GM21619 (cell line): ENCODE measurements at regions not wholly inside any gene's neighbourhood (a gene's known extent, or its start where the extent isn't known, plus 50 kb on each side); places are given as distances from the start of the nearest gene placed in this dataset.

Experiments used
- ATAC-seq: cut with Tn5 transposase; IDR thresholded peaks from one replicate; pipeline ENCODE4 v1.9.1; 2021; ENCODE audit not compliant: unreplicated experiment

- ATAC-seq: no peak
Measured at GRCh38 chr7:79877874-79878465, 256.7 kb upstream of the GNAI1 start.

DNA sequence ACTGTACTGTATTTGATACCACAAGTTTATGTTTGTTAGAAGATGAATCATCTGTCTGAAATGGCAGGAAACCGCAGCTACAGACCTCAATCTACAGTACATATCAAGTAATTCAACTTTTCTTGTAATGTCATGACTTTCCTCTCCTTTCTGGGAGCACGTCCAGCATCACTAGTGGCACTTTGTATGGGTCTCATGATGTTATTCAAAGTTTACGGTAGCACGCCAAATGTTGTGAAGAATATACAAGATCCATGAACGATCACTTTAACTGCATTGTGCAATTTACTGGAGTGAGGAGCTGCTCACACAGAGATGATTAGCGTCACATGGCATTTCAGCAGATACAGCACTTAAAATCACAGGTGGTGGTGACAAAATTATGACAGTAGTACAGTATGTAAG is 257.8 kb upstream of the GNAI1 start:
- no peak for ATAC-seq

DNA sequence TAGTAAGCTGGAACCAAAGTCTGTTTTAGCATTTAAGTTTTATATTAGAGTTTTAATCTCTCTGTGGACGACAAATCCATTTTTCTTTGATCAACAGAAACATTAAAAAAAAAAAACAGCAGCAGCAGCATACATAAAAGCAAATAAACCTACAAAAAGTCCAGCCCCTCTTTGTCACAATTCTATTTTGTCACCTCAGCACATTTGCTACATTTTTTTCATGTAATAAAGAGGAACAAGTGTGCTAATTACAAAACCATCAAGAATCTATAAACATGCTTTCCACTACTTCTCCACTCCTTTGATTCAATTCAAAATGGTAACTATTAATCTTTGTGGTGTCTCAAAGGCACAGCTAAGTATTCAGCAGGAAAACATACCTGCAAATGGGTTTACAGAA is 259.8 kb upstream of the GNAI1 start:
- no peak for ATAC-seq

GRCh38 chr7:79872176-79872575 is 262.5 kb upstream of the GNAI1 start:
- ATAC-seq: no peak

DNA sequence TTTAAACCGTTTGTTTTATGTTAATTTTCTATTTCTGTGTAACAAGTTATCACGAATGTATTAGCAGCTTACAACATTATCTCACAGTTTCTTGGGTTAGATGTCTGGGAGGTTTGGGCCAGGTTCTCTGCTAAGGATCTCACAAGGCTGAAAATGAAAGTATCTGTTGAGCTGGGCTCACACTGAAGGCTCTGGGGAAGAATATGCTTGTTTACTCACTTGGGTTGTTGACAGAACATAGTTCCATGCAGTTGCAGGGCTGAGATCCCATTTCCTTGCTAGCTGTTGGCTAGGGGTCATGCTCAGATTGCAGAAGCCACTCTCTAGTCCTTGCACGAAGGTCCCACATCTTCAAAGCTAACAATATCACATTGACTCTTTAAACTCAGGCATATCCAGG is 266.6 kb upstream of the GNAI1 start:
- no peak for ATAC-seq

- ATAC-seq: no peak
Measured at GRCh38 chr7:79862447-79863210, 272.0 kb upstream of the GNAI1 start.

GRCh38 chr7:79855172-79855571 is 279.5 kb upstream of the GNAI1 start:
- no peak for ATAC-seq

- ATAC-seq: no peak
Measured at GRCh38 chr7:79854621-79855020, 280.0 kb upstream of the GNAI1 start.

DNA sequence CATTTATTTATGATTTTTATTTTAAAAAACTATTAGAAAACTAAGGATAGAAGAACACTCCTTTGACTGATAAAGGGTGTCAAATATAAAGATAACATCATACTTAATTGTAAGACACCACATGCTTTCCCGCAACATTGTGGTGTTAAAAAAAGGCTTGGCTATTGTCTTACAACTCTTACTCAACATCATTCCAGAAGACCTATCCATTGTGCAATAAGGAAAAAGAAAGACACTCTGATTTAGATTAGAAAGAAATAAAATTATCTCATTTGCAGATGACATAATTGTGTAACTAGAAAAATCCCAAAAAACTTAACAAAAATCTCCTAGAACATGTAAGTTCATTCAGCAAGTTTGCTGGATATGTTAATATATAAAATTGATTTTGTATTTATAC is 296.7 kb upstream of the GNAI1 start:
- ATAC-seq: no peak

GRCh38 chr7:79833616-79834015 is 301.0 kb upstream of the GNAI1 start:
- ATAC-seq: no peak

DNA sequence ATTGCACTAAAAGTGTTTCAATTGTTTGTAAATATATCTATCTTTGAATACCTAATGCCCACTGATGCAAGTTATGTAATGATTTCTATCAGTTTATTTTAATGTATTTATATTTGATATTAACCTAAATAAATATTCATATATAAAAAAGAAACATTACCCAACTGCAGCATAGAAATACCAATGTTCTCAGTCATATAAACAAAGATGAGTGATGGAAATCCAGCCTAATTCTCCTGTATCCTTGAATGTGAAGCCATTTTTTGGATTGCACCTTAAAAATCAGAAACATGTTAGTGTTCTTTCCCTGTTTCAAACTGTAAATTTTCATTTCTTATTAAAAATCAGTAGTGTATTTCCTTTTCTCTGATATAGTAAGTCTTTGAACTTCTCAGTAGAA is 305.8 kb upstream of the GNAI1 start:
- ATAC-seq: no peak

DNA sequence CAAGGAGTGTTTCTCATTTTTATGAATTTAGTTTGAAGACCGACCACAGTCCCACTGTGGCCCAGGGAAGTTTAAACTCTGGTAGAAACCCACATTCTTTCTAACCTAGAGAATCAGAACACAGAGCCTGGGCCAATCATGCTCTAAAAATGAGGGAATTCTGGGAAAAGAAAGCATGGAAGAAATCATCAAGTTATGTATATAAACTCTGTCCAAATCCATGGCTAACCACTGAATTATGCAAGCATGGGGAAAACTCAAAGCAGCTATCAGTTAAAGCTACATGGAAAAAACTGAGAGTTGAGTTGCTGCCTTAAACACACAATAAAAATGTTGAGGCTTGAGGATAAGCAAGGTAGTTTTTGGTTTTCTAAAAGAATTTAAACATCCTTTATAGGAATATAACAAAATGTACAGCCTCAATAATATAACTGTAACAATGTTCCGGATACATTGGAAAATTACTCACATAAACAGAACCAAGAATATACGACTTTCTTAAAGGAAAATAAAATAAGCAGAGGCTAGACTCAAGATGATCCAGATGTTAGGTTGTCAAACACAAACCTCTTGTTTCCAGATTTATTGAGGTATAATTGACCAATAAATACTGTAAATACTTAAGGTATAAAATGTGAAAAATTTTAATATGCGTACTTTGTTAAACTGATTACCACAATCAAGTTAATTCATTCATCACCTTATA is 311.2 kb upstream of the GNAI1 start:
- no peak for ATAC-seq

DNA sequence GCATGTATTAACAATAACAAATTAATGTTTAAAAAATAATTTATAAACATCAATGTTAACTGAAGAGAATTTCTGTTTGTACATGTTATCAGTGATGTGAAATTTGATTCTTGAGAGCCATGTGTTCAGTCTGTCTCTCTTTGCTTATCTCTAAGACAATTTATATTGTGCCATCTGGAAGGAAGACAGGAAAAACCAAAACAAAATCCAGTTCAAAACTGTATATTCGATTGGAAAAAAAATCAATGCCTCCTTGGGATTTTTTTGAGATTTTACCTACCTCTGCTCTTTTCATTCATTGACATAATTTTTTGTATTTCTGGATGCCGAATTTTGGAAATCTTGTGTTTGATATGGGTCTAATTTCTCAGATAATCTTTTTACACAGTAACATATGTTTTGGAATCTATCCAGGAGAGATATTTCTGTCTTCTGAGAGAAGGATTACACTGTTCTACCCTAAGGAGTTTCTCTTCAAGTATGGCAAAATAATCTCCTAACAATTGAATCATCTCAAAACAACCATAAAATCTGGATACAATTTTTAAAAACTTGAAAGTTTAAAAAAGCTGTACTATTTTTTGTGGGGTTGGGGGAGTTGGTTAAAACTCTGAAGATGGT is 311.9 kb upstream of the GNAI1 start:
- no peak for ATAC-seq

DNA sequence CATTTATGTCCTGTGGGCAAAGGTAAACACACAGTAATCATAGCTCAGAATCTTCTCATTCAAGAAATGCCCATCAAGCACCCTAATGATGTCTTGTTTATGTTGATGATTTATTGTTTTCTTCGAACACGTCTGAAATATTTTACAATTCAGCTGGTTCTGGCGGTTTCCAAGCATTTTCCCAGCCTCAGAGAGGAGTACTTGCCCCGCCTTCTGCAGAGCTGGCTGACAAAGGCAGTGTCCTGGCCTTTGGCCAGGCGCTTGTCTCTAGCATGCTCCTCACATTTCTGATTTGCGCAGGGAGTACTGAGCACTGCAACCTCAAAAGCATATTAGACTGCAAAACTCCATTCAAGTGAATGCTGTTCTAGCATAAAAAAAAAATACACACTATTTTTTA is 314.2 kb upstream of the GNAI1 start:
- ATAC-seq: no peak

DNA sequence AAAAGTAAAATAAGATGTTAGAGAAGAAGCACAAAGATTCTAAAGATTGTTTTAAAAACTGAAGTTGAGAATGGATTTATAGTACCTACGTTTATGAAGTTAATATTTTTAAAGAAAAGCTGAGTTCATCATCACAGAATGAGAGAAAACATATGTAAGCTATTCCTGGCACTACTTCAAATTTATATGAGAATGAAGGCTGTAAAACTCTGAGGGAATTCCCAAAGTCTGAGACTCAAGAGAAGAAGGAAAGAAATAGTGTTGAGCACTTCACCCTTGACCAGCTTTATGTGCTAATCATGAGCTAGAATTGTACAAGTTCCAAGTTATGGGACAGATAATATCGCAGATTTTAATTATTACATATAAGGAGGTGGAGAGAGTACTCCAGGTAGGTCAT is 323.7 kb upstream of the GNAI1 start:
- ATAC-seq: no peak

- ATAC-seq: no peak
Measured at GRCh38 chr7:79806161-79806734, 328.4 kb upstream of the GNAI1 start.

DNA sequence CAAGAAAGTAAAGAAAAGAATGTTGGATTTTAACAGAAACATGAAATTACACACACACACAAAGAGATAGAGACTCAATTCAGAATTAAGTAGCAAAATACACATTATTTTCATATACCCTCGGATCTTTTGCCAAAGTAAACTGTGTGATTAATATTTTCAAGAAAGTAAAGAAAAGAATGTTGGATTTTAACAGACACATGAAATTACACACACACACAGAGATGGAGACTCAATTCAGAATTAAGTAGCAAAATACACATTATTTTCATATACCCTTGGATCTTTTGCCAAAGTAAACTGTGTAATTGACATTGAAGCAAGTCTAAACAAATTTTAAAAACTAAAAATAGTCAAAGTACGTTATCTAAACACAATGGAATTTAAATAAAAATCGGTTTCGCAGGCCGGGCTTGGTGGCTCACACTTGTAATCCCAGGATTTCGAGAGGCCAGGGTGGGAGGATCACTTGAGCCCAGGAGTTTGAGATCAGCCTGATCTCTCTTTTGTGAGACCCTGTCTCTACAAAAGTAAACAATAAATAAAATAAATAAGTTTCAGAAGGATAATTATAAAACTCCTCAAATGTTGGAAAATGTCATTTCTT is 337.3 kb upstream of the MAGI2 start:
- no peak for ATAC-seq

DNA sequence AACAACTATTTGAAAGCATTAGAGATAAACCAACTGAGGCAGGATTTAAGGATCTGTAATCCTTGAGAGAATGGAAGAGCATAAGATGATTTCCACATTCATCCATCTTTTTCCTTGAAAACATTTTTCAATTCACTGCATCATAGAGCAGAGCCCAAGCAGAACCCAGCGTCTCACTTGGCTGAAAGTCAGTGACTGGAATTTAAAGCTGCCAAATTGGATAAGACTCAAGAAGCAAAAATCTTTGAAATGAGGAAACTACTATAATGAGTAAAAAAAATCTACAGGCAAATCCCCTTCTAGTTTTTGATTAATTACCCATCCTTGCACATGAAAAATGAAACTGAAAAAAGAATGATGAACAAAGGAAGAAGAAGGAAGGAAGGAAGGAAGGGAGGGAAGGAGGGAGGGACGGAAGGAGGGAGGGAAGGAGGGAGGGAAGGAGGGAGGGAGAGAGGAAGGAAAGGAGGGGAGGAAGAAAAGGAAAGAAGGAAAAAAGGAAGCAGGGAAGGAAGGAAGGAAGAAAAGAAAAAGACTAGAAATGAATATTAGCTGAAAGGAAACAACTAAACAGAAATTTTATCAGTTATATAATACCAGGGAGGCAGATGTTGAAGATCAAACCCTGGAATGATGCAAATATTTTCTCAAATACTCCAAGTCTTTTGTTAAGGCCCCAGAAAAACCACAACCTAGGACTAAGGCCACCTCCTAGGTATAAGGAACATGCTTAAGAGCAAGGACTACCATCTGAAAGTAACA is 336.3 kb upstream of the MAGI2 start:
- ATAC-seq: no peak

GRCh38 chr7:79787623-79788022 is 334.2 kb upstream of the MAGI2 start:
- ATAC-seq: no peak

GRCh38 chr7:79787096-79787495 is 333.6 kb upstream of the MAGI2 start:
- no peak for ATAC-seq
